ENCODE measurements at regions not wholly inside any gene's neighbourhood (a gene's known extent, or its start where the extent isn't known, plus 50 kb on each side); places are given as distances from the start of the nearest gene placed in this dataset.

- H3K36me3 ChIP-seq (ENCODE audit: control insufficient read depth in 1 of 2, insufficient read depth in 2 of 2, low read length in 2 of 2) = no peaks in the 10 kb centered on the region
- no peaks in the 10 kb centered on the region for H3K9me3 ChIP-seq (ENCODE audit: control insufficient read depth in 1 of 2, low read length in 2 of 2)
- peaks cover 9 to 26% of the 10 kb centered on the region in 2 donors for H3K4me1 ChIP-seq (ENCODE audit: control insufficient read depth in 1 of 2, insufficient read depth in 2 of 2, low read length in 2 of 2)
- H3K27me3 ChIP-seq (ENCODE audit: control insufficient read depth in 1 of 2, insufficient read depth in 2 of 2, low read length in 2 of 2) = no peaks in the 10 kb centered on the region
- peak overlapping the region in 1 of 2 donors; percentile 6 for H3K4me3 ChIP-seq (ENCODE audit: low read depth in 1 of 2, low read length in 2 of 2)
- H3K9ac ChIP-seq (ENCODE audit: low read depth in 1 of 2, low read length in 2 of 2) = no peak overlapping the region
- H3K27ac ChIP-seq (ENCODE audit: low read depth, low read length) = no peak overlapping the region
Measured at GRCh38 chr14:58830121-58830520, 192.4 kb downstream of the DACT1 start.

- Histone ChIP-seq H3K27ac (ENCODE audit: low read depth, low read length) (no peak overlapping the region), H3K4me1 (ENCODE audit: control insufficient read depth in 1 of 2, insufficient read depth in 2 of 2, low read length in 2 of 2) (peaks cover 9 to 26% of the 10 kb centered on the region in 2 donors), H3K4me3 (ENCODE audit: low read depth in 1 of 2, low read length in 2 of 2) (no peak overlapping the region), H3K9me3 (ENCODE audit: control insufficient read depth in 1 of 2, low read length in 2 of 2) (no peaks in the 10 kb centered on the region), H3K9ac (ENCODE audit: low read depth in 1 of 2, low read length in 2 of 2) (no peak overlapping the region), H3K27me3 (ENCODE audit: control insufficient read depth in 1 of 2, insufficient read depth in 2 of 2, low read length in 2 of 2) (no peaks in the 10 kb centered on the region), H3K36me3 (ENCODE audit: control insufficient read depth in 1 of 2, insufficient read depth in 2 of 2, low read length in 2 of 2) (no peaks in the 10 kb centered on the region)
Measured at GRCh38 chr14:58832095-58832521, 194.3 kb downstream of the DACT1 start.

- Histone ChIP-seq H3K36me3 (ENCODE audit: control insufficient read depth in 1 of 2, insufficient read depth in 2 of 2, low read length in 2 of 2) (no peaks in the 10 kb centered on the region), H3K9ac (ENCODE audit: low read depth in 1 of 2, low read length in 2 of 2) (no peak overlapping the region), H3K4me3 (ENCODE audit: low read depth in 1 of 2, low read length in 2 of 2) (no peak overlapping the region), H3K27ac (ENCODE audit: low read depth, low read length) (no peak overlapping the region), H3K4me1 (ENCODE audit: control insufficient read depth in 1 of 2, insufficient read depth in 2 of 2, low read length in 2 of 2) (peaks cover 9 to 26% of the 10 kb centered on the region in 2 donors), H3K27me3 (ENCODE audit: control insufficient read depth in 1 of 2, insufficient read depth in 2 of 2, low read length in 2 of 2) (no peaks in the 10 kb centered on the region), H3K9me3 (ENCODE audit: control insufficient read depth in 1 of 2, low read length in 2 of 2) (no peaks in the 10 kb centered on the region)
Measured at GRCh38 chr14:58833634-58834378, 196.0 kb downstream of the DACT1 start.

GRCh38 chr14:58836303-58836974, 198.7 kb downstream of the DACT1 start:
- Histone ChIP-seq H3K9ac (ENCODE audit: low read depth in 1 of 2, low read length in 2 of 2) (no peak overlapping the region), H3K4me1 (ENCODE audit: control insufficient read depth in 1 of 2, insufficient read depth in 2 of 2, low read length in 2 of 2) (peaks cover 0 to 12% of the 10 kb centered on the region in 2 donors), H3K36me3 (ENCODE audit: control insufficient read depth in 1 of 2, insufficient read depth in 2 of 2, low read length in 2 of 2) (no peaks in the 10 kb centered on the region), H3K9me3 (ENCODE audit: control insufficient read depth in 1 of 2, low read length in 2 of 2) (no peaks in the 10 kb centered on the region), H3K27me3 (ENCODE audit: control insufficient read depth in 1 of 2, insufficient read depth in 2 of 2, low read length in 2 of 2) (no peaks in the 10 kb centered on the region), H3K4me3 (ENCODE audit: low read depth in 1 of 2, low read length in 2 of 2) (no peak overlapping the region), H3K27ac (ENCODE audit: low read depth, low read length) (no peak overlapping the region)

- H3K36me3 ChIP-seq (ENCODE audit: control insufficient read depth in 1 of 2, insufficient read depth in 2 of 2, low read length in 2 of 2) = no peaks in the 10 kb centered on the region
- no peak overlapping the region for H3K27ac ChIP-seq (ENCODE audit: low read depth, low read length)
- H3K9ac ChIP-seq (ENCODE audit: low read depth in 1 of 2, low read length in 2 of 2) = no peak overlapping the region
- no peaks in the 10 kb centered on the region for H3K27me3 ChIP-seq (ENCODE audit: control insufficient read depth in 1 of 2, insufficient read depth in 2 of 2, low read length in 2 of 2)
- no peaks in the 10 kb centered on the region for H3K4me1 ChIP-seq (ENCODE audit: control insufficient read depth in 1 of 2, insufficient read depth in 2 of 2, low read length in 2 of 2)
- no peaks in the 10 kb centered on the region for H3K9me3 ChIP-seq (ENCODE audit: control insufficient read depth in 1 of 2, low read length in 2 of 2)
- H3K4me3 ChIP-seq (ENCODE audit: low read depth in 1 of 2, low read length in 2 of 2) = no peak overlapping the region
Measured at GRCh38 chr14:58839233-58839632, 201.5 kb downstream of the DACT1 start.

- Histone ChIP-seq H3K27me3 (ENCODE audit: control insufficient read depth in 1 of 2, insufficient read depth in 2 of 2, low read length in 2 of 2) (no peaks in the 10 kb centered on the region), H3K27ac (ENCODE audit: low read depth, low read length) (no peak overlapping the region)
Measured at GRCh38 chr14:58844544-58844943, 206.8 kb downstream of the DACT1 start.

GRCh38 chr14:58846682-58847465, 209.1 kb downstream of the DACT1 start:
- Histone ChIP-seq H3K4me1 (ENCODE audit: control insufficient read depth in 1 of 2, insufficient read depth in 2 of 2, low read length in 2 of 2) (peaks cover 0 to 2% of the 10 kb centered on the region in 2 donors), H3K9ac (ENCODE audit: low read depth in 1 of 2, low read length in 2 of 2) (no peak overlapping the region), H3K4me3 (ENCODE audit: low read depth in 1 of 2, low read length in 2 of 2) (no peak overlapping the region), H3K36me3 (ENCODE audit: control insufficient read depth in 1 of 2, insufficient read depth in 2 of 2, low read length in 2 of 2) (no peaks in the 10 kb centered on the region), H3K27ac (ENCODE audit: low read depth, low read length) (no peak overlapping the region), H3K9me3 (ENCODE audit: control insufficient read depth in 1 of 2, low read length in 2 of 2) (no peaks in the 10 kb centered on the region), H3K27me3 (ENCODE audit: control insufficient read depth in 1 of 2, insufficient read depth in 2 of 2, low read length in 2 of 2) (no peaks in the 10 kb centered on the region)

More at GRCh38 chr14:58844544-58844943, 206.8 kb downstream of the DACT1 start:
- H3K4me3 ChIP-seq (ENCODE audit: low read depth in 1 of 2, low read length in 2 of 2) = no peak overlapping the region
- no peak overlapping the region for H3K9ac ChIP-seq (ENCODE audit: low read depth in 1 of 2, low read length in 2 of 2)
- peaks cover 0 to 2% of the 10 kb centered on the region in 2 donors for H3K4me1 ChIP-seq (ENCODE audit: control insufficient read depth in 1 of 2, insufficient read depth in 2 of 2, low read length in 2 of 2)
- H3K36me3 ChIP-seq (ENCODE audit: control insufficient read depth in 1 of 2, insufficient read depth in 2 of 2, low read length in 2 of 2) = no peaks in the 10 kb centered on the region
- no peaks in the 10 kb centered on the region for H3K9me3 ChIP-seq (ENCODE audit: control insufficient read depth in 1 of 2, low read length in 2 of 2)

GRCh38 chr14:58848365-58848764, 210.6 kb downstream of the DACT1 start:
- H3K27ac ChIP-seq (ENCODE audit: low read depth, low read length) = no peak overlapping the region
- H3K4me1 ChIP-seq (ENCODE audit: control insufficient read depth in 1 of 2, insufficient read depth in 2 of 2, low read length in 2 of 2) = peaks cover 0 to 2% of the 10 kb centered on the region in 2 donors
- no peak overlapping the region for H3K9ac ChIP-seq (ENCODE audit: low read depth in 1 of 2, low read length in 2 of 2)
- no peaks in the 10 kb centered on the region for H3K27me3 ChIP-seq (ENCODE audit: control insufficient read depth in 1 of 2, insufficient read depth in 2 of 2, low read length in 2 of 2)
- no peaks in the 10 kb centered on the region for H3K9me3 ChIP-seq (ENCODE audit: control insufficient read depth in 1 of 2, low read length in 2 of 2)
- no peak overlapping the region for H3K4me3 ChIP-seq (ENCODE audit: low read depth in 1 of 2, low read length in 2 of 2)
- H3K36me3 ChIP-seq (ENCODE audit: control insufficient read depth in 1 of 2, insufficient read depth in 2 of 2, low read length in 2 of 2) = no peaks in the 10 kb centered on the region

GRCh38 chr14:58849601-58850000, 211.8 kb downstream of the DACT1 start:
- H3K9me3 ChIP-seq (ENCODE audit: control insufficient read depth in 1 of 2, low read length in 2 of 2) = no peaks in the 10 kb centered on the region
- H3K4me3 ChIP-seq (ENCODE audit: low read depth in 1 of 2, low read length in 2 of 2) = no peak overlapping the region
- no peaks in the 10 kb centered on the region for H3K27me3 ChIP-seq (ENCODE audit: control insufficient read depth in 1 of 2, insufficient read depth in 2 of 2, low read length in 2 of 2)
- H3K9ac ChIP-seq (ENCODE audit: low read depth in 1 of 2, low read length in 2 of 2) = no peak overlapping the region
- no peaks in the 10 kb centered on the region for H3K36me3 ChIP-seq (ENCODE audit: control insufficient read depth in 1 of 2, insufficient read depth in 2 of 2, low read length in 2 of 2)
- H3K27ac ChIP-seq (ENCODE audit: low read depth, low read length) = no peak overlapping the region
- peaks cover 0 to 2% of the 10 kb centered on the region in 2 donors for H3K4me1 ChIP-seq (ENCODE audit: control insufficient read depth in 1 of 2, insufficient read depth in 2 of 2, low read length in 2 of 2)

GRCh38 chr14:58850011-58850410, 212.2 kb downstream of the DACT1 start:
- Histone ChIP-seq H3K9me3 (ENCODE audit: control insufficient read depth in 1 of 2, low read length in 2 of 2) (no peaks in the 10 kb centered on the region), H3K36me3 (ENCODE audit: control insufficient read depth in 1 of 2, insufficient read depth in 2 of 2, low read length in 2 of 2) (no peaks in the 10 kb centered on the region), H3K27me3 (ENCODE audit: control insufficient read depth in 1 of 2, insufficient read depth in 2 of 2, low read length in 2 of 2) (no peaks in the 10 kb centered on the region), H3K9ac (ENCODE audit: low read depth in 1 of 2, low read length in 2 of 2) (no peak overlapping the region), H3K4me3 (ENCODE audit: low read depth in 1 of 2, low read length in 2 of 2) (no peak overlapping the region), H3K27ac (ENCODE audit: low read depth, low read length) (no peak overlapping the region), H3K4me1 (ENCODE audit: control insufficient read depth in 1 of 2, insufficient read depth in 2 of 2, low read length in 2 of 2) (peaks cover 0 to 2% of the 10 kb centered on the region in 2 donors)

Measured in duodenal mucosa (tissue), 2 donors.